H1 (cell line): ENCODE measurements at regions not wholly inside any gene's neighbourhood (a gene's known extent, or its start where the extent isn't known, plus 50 kb on each side); places are given as distances from the start of the nearest gene placed in this dataset.

Experiments
- CTCF ChIA-PET: fragments of 300-600 bp; sonication (Branson Sonifier 250); formaldehyde crosslinking; loops from one replicate; lab custom pipeline; 2021; ENCODE audit not compliant: partially characterized antibody; lab: Charles Lee
- POLR2A ChIA-PET: fragments of 300-600 bp; sonication (Branson Sonifier 250); formaldehyde crosslinking; loops from one replicate; lab custom pipeline; 2021; ENCODE audit warnings: inconsistent platforms; ENCODE audit not compliant: partially characterized antibody; lab: Charles Lee
- DNase-seq, 2 experiments: peaks; one replicate each; pipeline versions ENCODE4 v3.0.0 to v3.0.0-alpha.2; 2010 to 2022; ENCODE audit warnings: low spot score in 2 of 2, low read depth in 1 of 2, mixed read lengths in 1 of 2
- FAIRE-seq: peaks from 2 replicates; lab custom pipeline; 2011; peaks lifted over from hg19 to GRCh38; lab: Jason Lieb, UNC
- H2AFZ ChIP-seq: 2 replicates; pipeline ENCODE4 v1.8.1; 2012; ENCODE audit warnings: low read length, inconsistent platforms
- H2AK5ac ChIP-seq: 2 replicates; pipeline ENCODE4 v1.6.1; 2013; ENCODE audit warnings: low read depth, low read length
- H2BK120ac ChIP-seq: replicated peaks from 2 replicates; pipeline ENCODE3; 2013; ENCODE audit warnings: low read depth, low read length, inconsistent platforms
- H2BK12ac ChIP-seq: 2 replicates; pipeline ENCODE4 v1.6.1; 2013; ENCODE audit warnings: low read depth, low read length
- H2BK15ac ChIP-seq: 2 replicates; pipeline ENCODE4 v1.6.1; 2013; ENCODE audit warnings: low read length
- H2BK20ac ChIP-seq: 2 replicates; pipeline ENCODE4 v1.6.1; 2013; ENCODE audit warnings: low read length
- H2BK5ac ChIP-seq: 2 replicates; pipeline ENCODE4 v1.6.1; 2013; ENCODE audit warnings: low read depth, low read length
- H3K14ac ChIP-seq: 2 replicates; pipeline ENCODE4 v1.6.1; 2013; ENCODE audit warnings: inconsistent platforms; ENCODE audit not compliant: insufficient read length
- H3K18ac ChIP-seq: 2 replicates; pipeline ENCODE4 v1.6.1; 2013; ENCODE audit warnings: low read length; ENCODE audit errors: extremely low read depth
- H3K23ac ChIP-seq: 2 replicates; pipeline ENCODE4 v1.6.1; 2013; ENCODE audit warnings: inconsistent platforms; ENCODE audit not compliant: insufficient read length
- H3K23me2 ChIP-seq: 2 replicates; pipeline ENCODE4 v1.6.1; 2013; ENCODE audit warnings: low read depth, low read length
- H3K27ac ChIP-seq: 2 replicates; pipeline ENCODE4 v1.6.1; 2011; ENCODE audit warnings: low read depth, low read length, inconsistent platforms
- H3K27me3 ChIP-seq, 4 experiments: replicated peaks in 1 of 4; 1 replicate in 1 of 4; 2 replicates in 3 of 4; pipeline versions ENCODE4 v1.6.1 to v1.8.1; 2011 to 2013; ENCODE audit warnings: low read length in 3 of 4, mild to moderate bottlenecking in 3 of 4, inconsistent platforms in 2 of 4, mixed read lengths in 2 of 4, moderate library complexity in 1 of 4; ENCODE audit not compliant: control insufficient read depth in 3 of 4, insufficient read depth in 3 of 4; ENCODE audit errors: extremely low read depth in 1 of 4
- H3K36me3 ChIP-seq, 4 experiments: 2 replicates each; pipeline versions ENCODE4 v1.6.1 to v1.8.1; 2011 to 2013; ENCODE audit warnings: mild to moderate bottlenecking in 4 of 4, low read length in 3 of 4, moderate library complexity in 2 of 4, control low read depth in 1 of 4, inconsistent platforms in 1 of 4; ENCODE audit not compliant: insufficient read depth in 4 of 4, control insufficient read depth in 2 of 4
- H3K4ac ChIP-seq: replicated peaks from 2 replicates; pipeline ENCODE3; 2013; ENCODE audit warnings: low read length, low read depth, mixed read lengths, inconsistent platforms; ENCODE audit not compliant: insufficient read length
- H3K4me1 ChIP-seq, 4 experiments: replicated peaks in 1 of 4; 1 replicate in 1 of 4; 2 replicates in 3 of 4; pipeline versions ENCODE4 v1.6.1 to v1.8.1; 2011 to 2013; ENCODE audit warnings: low read length in 3 of 4, inconsistent platforms in 2 of 4, mixed read lengths in 1 of 4; ENCODE audit not compliant: insufficient read depth in 4 of 4, control insufficient read depth in 3 of 4
- H3K4me2 ChIP-seq, 2 experiments: 2 replicates each; pipeline versions ENCODE4 v1.6.1 to v1.8.1; 2011 to 2013; ENCODE audit warnings: low read depth in 2 of 2, low read length in 2 of 2, control low read depth in 1 of 2, inconsistent platforms in 1 of 2, mild to moderate bottlenecking in 1 of 2; ENCODE audit not compliant: insufficient read depth in 1 of 2
- H3K4me3 ChIP-seq, 4 experiments: fragments of 200-600, 300-600 bp in 1 of 4; sonication (generic), shearing (Covaris generic), sonication (Bioruptor Twin) in 1 of 4; 2 replicates each; pipeline versions ENCODE4 v1.5.1 to v1.8.1; 2011 to 2016; ENCODE audit warnings: low read length in 4 of 4, low read depth in 3 of 4, control low read depth in 2 of 4, inconsistent platforms in 2 of 4, mild to moderate bottlenecking in 2 of 4, mixed read lengths in 1 of 4, moderate library complexity in 1 of 4; ENCODE audit not compliant: insufficient read depth in 2 of 4; ENCODE audit errors: extremely low read depth in 1 of 4
- H3K56ac ChIP-seq: replicated peaks from 2 replicates; pipeline ENCODE3; 2013; ENCODE audit warnings: low read depth, mild to moderate bottlenecking, mixed read lengths, low read length, inconsistent platforms; ENCODE audit not compliant: insufficient read length
- H3K79me1 ChIP-seq: 2 replicates; pipeline ENCODE4 v1.6.1; 2013; ENCODE audit warnings: low read depth, low read length, control low read depth
- H3K79me2 ChIP-seq, 2 experiments: 2 replicates each; pipeline versions ENCODE4 v1.6.1 to v1.8.1; 2012 to 2013; ENCODE audit warnings: low read length in 2 of 2, mild to moderate bottlenecking in 2 of 2, inconsistent platforms in 1 of 2; ENCODE audit not compliant: insufficient read depth in 2 of 2, control insufficient read depth in 1 of 2
- H3K9ac ChIP-seq, 4 experiments: replicated peaks in 1 of 4; 1 replicate in 1 of 4; 2 replicates in 3 of 4; pipeline versions ENCODE4 v1.6.1 to v1.8.1; 2011 to 2013; ENCODE audit warnings: low read depth in 3 of 4, low read length in 3 of 4, control low read depth in 2 of 4, mild to moderate bottlenecking in 2 of 4, moderate library complexity in 2 of 4, inconsistent platforms in 1 of 4; ENCODE audit errors: extremely low read depth in 1 of 4
- H3K9me3 ChIP-seq, 2 experiments: 2 replicates each; pipeline versions ENCODE4 v1.6.1 to v1.8.1; 2012 to 2013; ENCODE audit warnings: mild to moderate bottlenecking in 2 of 2, moderate library complexity in 2 of 2, control low read depth in 1 of 2, inconsistent platforms in 1 of 2, low read depth in 1 of 2, low read length in 1 of 2, mixed read lengths in 1 of 2; ENCODE audit not compliant: insufficient read depth in 2 of 2
- H4K20me1 ChIP-seq, 2 experiments: replicated peaks in 1 of 2; 2 replicates each; pipeline versions ENCODE3 to v1.8.1; 2011 to 2013; ENCODE audit warnings: inconsistent platforms in 2 of 2, low read length in 2 of 2, mild to moderate bottlenecking in 1 of 2; ENCODE audit not compliant: insufficient read depth in 2 of 2, control insufficient read depth in 1 of 2
- H4K5ac ChIP-seq: 2 replicates; pipeline ENCODE4 v1.6.1; 2013; ENCODE audit warnings: low read length, low read depth, mixed read lengths, inconsistent platforms; ENCODE audit not compliant: insufficient read length
- H4K8ac ChIP-seq: 2 replicates; pipeline ENCODE4 v1.8.0; 2013; ENCODE audit warnings: mild to moderate bottlenecking, moderate library complexity, low read length, inconsistent platforms; ENCODE audit not compliant: insufficient read depth; ENCODE audit errors: extremely low read depth
- H4K91ac ChIP-seq: replicated peaks from 2 replicates; pipeline ENCODE3; 2013; ENCODE audit warnings: low read length, mixed read lengths, inconsistent platforms; ENCODE audit not compliant: insufficient read length
- CEBPB ChIP-seq: IDR thresholded peaks from 2 replicates; pipeline ENCODE4 v1.6.1; 2012; ENCODE audit warnings: low read depth, low read length
- EZH2 ChIP-seq: fragments of 200-600 bp; sonication (generic); IDR thresholded peaks from 2 replicates; pipeline ENCODE4 v1.7.1; 2012; ENCODE audit warnings: low read depth, mild to moderate bottlenecking, moderate library complexity, low read length, inconsistent platforms; ENCODE audit not compliant: severe bottlenecking
- GTF2F1 ChIP-seq: IDR thresholded peaks from 2 replicates; pipeline ENCODE4 v1.6.1; 2012; ENCODE audit warnings: low read depth, low read length, improper control_type of control experiment, borderline replicate concordance
- JUND ChIP-seq: IDR thresholded peaks from 2 replicates; pipeline ENCODE4 v1.6.1; 2011; ENCODE audit warnings: mild to moderate bottlenecking, improper control_type of control experiment, low read length
- RAD21 ChIP-seq, 2 experiments: IDR thresholded peaks in 1 of 2; conservative IDR thresholded peaks in 1 of 2; 2 replicates each; pipeline ENCODE4 v1.6.1; 2011; ENCODE audit warnings: low read depth in 2 of 2, low read length in 2 of 2, improper control_type of control experiment in 1 of 2, inconsistent platforms in 1 of 2, mild to moderate bottlenecking in 1 of 2, moderate library complexity in 1 of 2
- RBBP5 ChIP-seq: IDR thresholded peaks from 2 replicates; pipeline ENCODE4 v1.7.1; 2012; ENCODE audit warnings: low read depth, mild to moderate bottlenecking, inconsistent platforms, low read length, moderate library complexity, borderline replicate concordance
- SIN3A ChIP-seq, 2 experiments: IDR thresholded peaks in 1 of 2; conservative IDR thresholded peaks in 1 of 2; 2 replicates each; pipeline ENCODE4 v1.6.1; 2011 to 2012; ENCODE audit warnings: low read length in 2 of 2, improper control_type of control experiment in 1 of 2, low read depth in 1 of 2, mild to moderate bottlenecking in 1 of 2
- SIRT6 ChIP-seq: IDR thresholded peaks from one replicate; pipeline ENCODE4 v1.7.1; 2012; ENCODE audit warnings: low read length, inconsistent platforms
- SP4 ChIP-seq: IDR thresholded peaks from 2 replicates; pipeline ENCODE4 v1.6.1; 2012; ENCODE audit warnings: low read length, inconsistent platforms
- TAF7 ChIP-seq: optimal IDR thresholded peaks from 2 replicates; pipeline ENCODE3; 2011; ENCODE audit warnings: low read depth, mild to moderate bottlenecking, inconsistent platforms, low read length, moderate library complexity, borderline replicate concordance
- TEAD4 ChIP-seq: IDR thresholded peaks from 2 replicates; pipeline ENCODE4 v1.6.1; 2012; ENCODE audit warnings: low read depth, low read length, inconsistent platforms, mixed read lengths
- USF2 ChIP-seq: IDR thresholded peaks from 2 replicates; pipeline ENCODE4 v1.6.1; 2011; ENCODE audit warnings: low read length, improper control_type of control experiment
- ZNF274 ChIP-seq: IDR thresholded peaks from 2 replicates; pipeline ENCODE4 v1.7.0; 2012; ENCODE audit warnings: low read length, borderline replicate concordance; ENCODE audit errors: extremely low read depth
- WGBS, 2 experiments: shearing (Covaris generic) in 1 of 2; methylation state at CpG; one replicate each; pipeline versions ENCODE4 v1.1.6 to v1.1.7; 2013 to 2015; ENCODE audit warnings: low lambda C conversion rate in 2 of 2, mixed read lengths in 2 of 2, inconsistent platforms in 1 of 2, low coverage in 1 of 2, missing lambda C conversion rate in 1 of 2; ENCODE audit not compliant: insufficient replicate concordance in 2 of 2, insufficient coverage in 1 of 2, insufficient read length in 1 of 2; ENCODE audit errors: extremely low coverage in 1 of 2, missing lambda C conversion rate in 1 of 2; 5-methylcytosine and 5-hydroxymethylcytosine counted together

GRCh38 chr17:72444517-72445054 is 323.8 kb downstream of the SOX9 start:
- no peak overlapping the region for H3K14ac ChIP-seq
- H3K4ac ChIP-seq, result no peak overlapping the region
- ChIA-PET CTCF (interaction anchor here (0.5 to 3.2 kb wide), 3 partner anchors 12 to 326 kb away, joined by 3 to 9 read pairs (median 3); no protein-coding TSS in a partner anchor), POLR2A (no interaction called here)
- no peak overlapping the region for H2BK120ac ChIP-seq
- H2AFZ ChIP-seq, result no peak overlapping the region
- no peaks in the 10 kb centered on the region for H3K23me2 ChIP-seq
- H3K23ac ChIP-seq, result no peak overlapping the region
- H3K4me2 ChIP-seq, result no peak overlapping the region
- no peaks in the 10 kb centered on the region for H3K79me1 ChIP-seq
- no peaks in the 10 kb centered on the region for H3K79me2 ChIP-seq
- no peaks in the 10 kb centered on the region for H4K20me1 ChIP-seq
- H3K36me3 ChIP-seq, result no peaks in the 10 kb centered on the region
- DNase-seq (no peak), FAIRE-seq (no peak)
- no peak overlapping the region for H3K9ac ChIP-seq
- no peak overlapping the region; the same call in 1 of the 2 replicates for H2BK12ac ChIP-seq
- no peak overlapping the region; the same call in 1 of the 2 replicates for H2BK15ac ChIP-seq
- no peak overlapping the region for H4K91ac ChIP-seq
- no peak overlapping the region for H3K27ac ChIP-seq
- no peak overlapping the region for H4K5ac ChIP-seq
- no peak overlapping the region for H3K18ac ChIP-seq
- H2AK5ac ChIP-seq, result no peak overlapping the region
- H3K56ac ChIP-seq, result no peak overlapping the region
- H2BK5ac ChIP-seq, result no peak overlapping the region
- no peaks in the 10 kb centered on the region; a peak in 1 of 7 replicates for H3K27me3 ChIP-seq
- H3K9me3 ChIP-seq, result no peaks in the 10 kb centered on the region; a peak in 1 of 4 replicates
- TF ChIP-seq RBBP5, result no peak
- no peak for TF ChIP-seq GTF2F1
- no peak for TF ChIP-seq SIRT6
- TF ChIP-seq ZNF274, result no peak
- no peak for TF ChIP-seq USF2
- TF ChIP-seq SP4, result no peak
- no peak for TF ChIP-seq TAF7
- TF ChIP-seq CEBPB, result no peak
- no peak for TF ChIP-seq SIN3A (conservative IDR thresholded peaks at IDR 0.05 in 1 of 2, IDR thresholded peaks at IDR 0.05 in 1 of 2; ENCODE audit: low read depth in 1 of 2, low read length in 2 of 2)
- TF ChIP-seq EZH2, result no peak
- TF ChIP-seq RAD21 (IDR thresholded peaks at IDR 0.05 in 1 of 2, conservative IDR thresholded peaks at IDR 0.05 in 1 of 2; ENCODE audit: low read depth in 2 of 2, low read length in 2 of 2), result no peak
- TF ChIP-seq TEAD4, result no peak
- TF ChIP-seq JUND, result no peak
- H4K8ac ChIP-seq, result no peak overlapping the region
- H2BK20ac ChIP-seq, result no peak overlapping the region
- peaks cover 0 to 2% (median 0%) of the 10 kb centered on the region in 4 experiments; a peak in 1 of 7 replicates for H3K4me1 ChIP-seq
- 79% methylated on average over 9 of the region's 9 CpGs; no CpG with 5 or more reads in 1 of the 2 experiments for WGBS, 2 experiments
- H3K4me3 ChIP-seq, result no peak overlapping the region
